EL (cell line): ENCODE measurements at regions not wholly inside any gene's neighbourhood (a gene's known extent, or its start where the extent isn't known, plus 50 kb on each side); places are given as distances from the start of the nearest gene placed in this dataset.
A peak's percentile ranks its signal among the peaks of the same experiment; 100 is the strongest.
"Not testable (repeated sequence)": the region's sequence is repeated elsewhere in the genome, so short reads cannot be mapped to it uniquely, and the experiment has no call there.

Experiments used
- DNase-seq: peaks from one replicate; pipeline ENCODE4 v3.0.0-alpha.2; 2016

DNA sequence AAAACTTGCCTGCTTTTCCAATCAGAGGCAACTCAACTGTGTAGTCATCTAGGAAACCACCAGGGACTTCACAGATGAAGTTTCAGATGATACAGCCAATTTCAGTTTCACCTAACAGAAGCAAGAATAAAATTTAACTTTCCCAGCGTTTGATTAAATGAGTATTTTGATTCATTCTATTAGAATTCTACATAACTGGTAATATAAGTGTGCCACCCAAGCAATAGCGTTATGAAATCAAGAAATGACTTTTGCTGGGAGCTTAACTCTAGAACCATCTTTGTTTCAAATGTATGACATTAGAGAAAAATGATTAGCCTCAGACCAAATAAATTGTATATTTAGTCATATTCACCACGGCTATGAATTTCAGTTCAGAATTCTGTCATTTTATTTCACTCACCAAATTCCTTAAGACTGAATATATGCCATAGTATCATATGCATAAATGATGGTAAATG is 239.3 kb downstream of the NRIP1 start:
- DNase-seq: no peak

DNA sequence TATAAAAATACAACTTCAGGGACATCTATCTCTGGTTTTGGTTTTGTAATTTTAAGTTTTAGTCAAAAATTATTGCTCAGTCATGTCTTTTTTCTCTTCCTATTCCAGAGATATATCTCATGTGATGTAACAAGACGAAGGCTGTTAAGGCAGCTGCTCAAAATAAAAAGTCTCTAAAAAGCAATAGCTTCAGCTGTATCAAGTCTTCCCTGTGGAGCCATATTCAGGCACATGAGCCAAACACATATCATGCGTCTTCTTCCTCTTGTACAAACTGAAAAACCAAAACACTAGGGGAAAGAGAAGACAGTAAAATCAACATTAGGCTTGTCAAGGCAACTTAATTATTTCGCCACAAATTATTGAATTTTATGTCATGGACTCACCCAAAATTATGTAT is 240.7 kb downstream of the NRIP1 start:
- DNase-seq: no peak

GRCh38 chr21:14817311-14817710 is 247.5 kb downstream of the NRIP1 start:
- DNase-seq: no peak

DNA sequence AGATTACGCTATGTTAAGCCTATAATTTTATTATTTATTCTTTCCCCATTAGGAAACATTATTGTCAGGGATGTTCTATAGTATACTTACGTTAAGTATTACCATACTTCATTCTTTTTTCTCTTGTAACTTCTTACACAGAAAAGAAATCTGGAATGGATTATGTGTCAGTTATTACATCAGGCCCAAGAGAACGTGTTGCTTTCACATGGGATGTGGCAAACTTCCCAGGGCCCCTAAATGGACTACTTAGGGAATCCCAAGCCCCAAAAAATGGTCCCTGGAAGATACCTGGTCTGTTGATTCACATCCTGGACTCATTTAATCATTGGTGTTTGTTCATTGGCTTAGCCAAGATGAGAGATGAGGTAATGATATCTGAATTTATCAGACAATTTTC is 249.8 kb downstream of the NRIP1 start:
- no peak for DNase-seq

DNA sequence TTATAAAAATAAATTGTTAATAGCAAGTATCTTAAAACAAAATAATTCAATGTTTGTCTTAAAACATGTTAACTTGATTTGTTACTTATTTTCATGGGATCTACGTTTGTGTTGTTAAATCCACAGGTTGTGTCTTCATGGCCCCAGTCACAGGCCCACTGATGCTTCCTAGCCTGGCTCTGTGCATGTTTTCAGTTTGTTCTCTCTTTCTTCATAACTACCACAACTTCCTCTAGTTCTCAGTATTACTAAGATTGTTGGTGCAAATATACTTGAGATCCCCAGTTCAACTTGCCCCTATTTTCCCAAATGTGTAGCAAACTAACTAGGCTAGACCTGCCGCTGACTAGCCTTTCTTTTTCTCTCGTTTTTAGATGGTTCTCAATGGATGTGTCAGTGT is 250.5 kb downstream of the NRIP1 start:
- no peak for DNase-seq

DNA sequence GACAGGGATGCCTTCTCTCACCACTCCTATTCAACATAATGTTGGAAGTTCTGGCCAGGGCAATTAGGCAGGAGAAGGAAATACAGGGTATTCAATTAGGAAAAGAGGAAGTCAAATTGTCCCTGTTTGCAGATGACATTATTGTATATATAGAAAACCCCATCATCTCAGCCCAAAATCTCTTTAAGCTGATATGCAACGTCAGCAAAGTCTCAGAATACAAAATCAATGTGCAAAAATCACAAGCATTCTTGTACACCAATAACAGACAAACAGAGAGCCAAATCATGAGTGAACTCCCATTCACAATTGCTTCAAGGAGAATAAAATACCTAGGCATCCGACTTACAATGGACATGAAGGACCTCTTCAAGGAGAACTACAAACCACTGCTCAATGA is 258.1 kb upstream of the SAMSN1 start:
- not testable (repeated sequence) for DNase-seq

DNA sequence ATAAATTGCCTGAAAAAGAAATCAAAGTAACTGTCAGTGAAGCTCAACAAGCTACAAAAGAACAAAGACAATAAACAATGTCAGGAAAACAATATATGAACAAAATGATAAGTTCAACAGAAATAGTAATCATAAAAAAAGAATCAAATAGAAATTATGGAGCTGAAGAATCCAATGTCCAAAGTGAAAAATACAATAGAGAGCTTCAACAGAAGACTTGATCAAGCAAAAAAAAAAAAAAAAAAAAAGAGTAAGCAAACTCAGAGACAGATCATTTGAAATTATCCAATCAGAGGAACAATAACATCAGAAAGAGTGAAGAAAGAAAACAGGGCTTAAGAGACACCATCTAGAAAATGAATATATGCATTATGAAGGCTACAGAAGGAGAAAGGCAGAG is 251.4 kb upstream of the SAMSN1 start:
- no peak for DNase-seq

DNA sequence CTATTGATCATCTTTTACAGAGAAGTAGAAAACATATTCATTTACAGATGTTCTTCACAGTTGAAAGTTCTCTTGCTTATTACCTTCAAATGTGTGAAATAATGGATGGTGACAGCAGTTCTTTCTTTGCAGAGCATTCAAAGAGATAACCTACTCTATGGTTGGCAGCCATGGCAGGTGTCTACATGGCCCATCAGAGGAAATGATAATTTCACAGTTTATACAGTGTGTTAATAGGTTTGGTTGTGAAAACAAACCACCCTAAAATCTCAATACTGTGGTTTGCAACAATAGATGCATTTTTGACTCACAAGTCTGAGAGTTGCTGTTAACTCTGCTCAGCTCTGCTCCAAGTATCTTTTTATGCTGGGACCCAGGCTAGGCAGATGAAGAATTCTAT is 241.2 kb upstream of the SAMSN1 start:
- no peak for DNase-seq

DNA sequence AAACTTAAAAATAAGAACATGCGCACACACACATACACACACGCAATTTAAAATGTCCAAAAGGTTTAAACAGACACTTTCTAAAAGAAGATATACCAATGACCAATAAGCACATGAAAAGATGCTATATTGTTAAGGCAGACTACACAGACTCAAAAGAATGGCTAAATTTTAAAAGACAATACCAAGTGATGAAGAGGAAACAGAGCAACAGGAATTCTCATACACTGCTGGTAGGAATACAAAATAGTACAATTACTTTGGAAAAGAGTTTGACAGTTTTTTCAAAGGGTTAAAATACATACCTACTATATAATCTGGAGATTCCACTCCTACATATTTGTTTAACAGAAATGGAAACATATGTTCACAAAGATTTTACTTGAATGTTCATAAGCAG is 239.6 kb upstream of the SAMSN1 start:
- DNase-seq: no peak

GRCh38 chr21:14773777-14774345 is 227.7 kb upstream of the SAMSN1 start:
- DNase-seq: peak; percentile 26

- DNase-seq: no peak
Measured at GRCh38 chr21:14771593-14771992, 225.5 kb upstream of the SAMSN1 start.

DNA sequence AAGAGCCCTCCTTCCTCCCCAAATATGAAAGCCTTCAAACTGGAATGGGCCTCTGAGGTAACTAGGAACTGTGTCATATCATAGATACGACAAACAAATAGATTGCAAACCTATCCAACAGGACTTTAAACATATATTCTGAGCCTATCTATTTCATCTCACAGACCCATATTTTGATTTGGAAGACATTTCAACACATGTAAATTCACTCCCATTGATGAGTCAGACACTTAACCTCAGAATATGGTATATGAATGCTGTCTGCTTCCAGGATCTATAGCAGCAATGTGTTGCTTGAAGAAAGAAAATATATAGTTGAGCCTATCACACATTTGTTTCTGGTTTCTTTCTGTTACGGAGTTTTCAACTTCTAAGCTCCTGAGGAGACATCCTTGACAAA is 221.9 kb upstream of the SAMSN1 start:
- no peak for DNase-seq

DNA sequence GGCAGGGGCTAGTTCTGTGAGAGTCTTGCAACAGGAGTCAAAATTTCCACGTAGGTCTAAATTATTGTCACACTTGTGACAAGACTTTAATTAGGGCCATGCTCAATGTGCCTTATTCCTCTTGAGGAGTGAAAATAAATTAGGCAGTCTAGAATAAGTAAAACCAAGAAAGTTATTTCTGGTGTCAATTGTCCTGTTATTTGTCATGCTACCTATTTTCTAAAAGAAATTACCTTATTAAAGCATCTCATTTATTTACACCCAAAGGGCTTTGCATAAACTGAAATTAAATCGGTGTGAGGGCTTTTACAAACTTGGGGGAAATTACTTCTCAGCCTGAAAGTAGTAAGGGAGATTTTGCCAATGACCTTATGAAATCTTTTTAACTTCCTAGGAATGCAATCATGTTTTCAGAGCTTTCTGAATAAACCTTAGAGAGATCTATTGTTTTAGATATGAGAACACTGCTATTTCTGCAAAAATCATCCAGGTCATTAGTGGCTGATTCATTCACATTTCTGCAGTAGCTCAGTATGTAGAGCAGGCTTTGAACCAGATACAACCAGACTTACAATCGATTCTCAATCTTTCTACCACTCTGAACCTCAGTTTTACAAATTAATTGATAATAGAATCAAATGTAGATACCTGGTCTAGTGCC is 221.2 kb upstream of the SAMSN1 start:
- DNase-seq: no peak

DNA sequence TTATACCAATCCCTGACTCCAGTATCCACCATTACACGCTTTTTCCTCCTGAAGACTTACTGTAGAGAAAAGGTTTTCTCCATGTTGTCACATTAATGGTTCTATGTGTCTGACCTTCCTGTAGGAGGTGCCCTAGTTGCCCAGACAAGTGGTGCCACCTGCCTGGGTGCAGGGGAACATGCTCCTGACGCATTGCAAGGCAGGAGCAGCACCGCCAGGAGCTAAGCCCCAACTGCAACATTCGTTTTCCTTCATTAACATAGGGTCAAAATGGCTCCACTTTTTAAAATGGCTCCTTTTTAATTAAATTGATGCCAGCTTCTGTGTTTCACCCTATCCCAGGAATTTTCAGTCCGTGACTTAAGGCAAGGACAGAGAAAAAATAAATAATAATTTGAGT is 220.1 kb upstream of the SAMSN1 start:
- DNase-seq: no peak

DNA sequence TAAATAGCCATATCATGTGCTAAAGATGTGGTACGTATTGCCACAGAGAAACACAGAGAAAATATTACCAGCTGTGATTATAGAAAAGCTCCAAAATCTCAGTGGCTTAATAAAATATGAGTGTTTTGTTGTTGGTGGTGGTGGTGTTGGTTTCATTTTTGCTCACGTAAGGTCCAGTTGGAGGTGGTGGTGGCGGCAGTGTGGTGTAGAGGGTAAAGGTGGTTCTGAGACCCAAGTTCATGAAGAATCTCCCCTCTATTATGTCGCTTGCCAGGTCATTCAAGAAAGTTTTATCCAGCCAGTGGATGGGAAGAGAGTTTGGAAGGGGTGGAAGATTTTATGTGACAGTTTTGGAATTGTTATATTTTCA is 217.6 kb upstream of the SAMSN1 start:
- DNase-seq: no peak

DNA sequence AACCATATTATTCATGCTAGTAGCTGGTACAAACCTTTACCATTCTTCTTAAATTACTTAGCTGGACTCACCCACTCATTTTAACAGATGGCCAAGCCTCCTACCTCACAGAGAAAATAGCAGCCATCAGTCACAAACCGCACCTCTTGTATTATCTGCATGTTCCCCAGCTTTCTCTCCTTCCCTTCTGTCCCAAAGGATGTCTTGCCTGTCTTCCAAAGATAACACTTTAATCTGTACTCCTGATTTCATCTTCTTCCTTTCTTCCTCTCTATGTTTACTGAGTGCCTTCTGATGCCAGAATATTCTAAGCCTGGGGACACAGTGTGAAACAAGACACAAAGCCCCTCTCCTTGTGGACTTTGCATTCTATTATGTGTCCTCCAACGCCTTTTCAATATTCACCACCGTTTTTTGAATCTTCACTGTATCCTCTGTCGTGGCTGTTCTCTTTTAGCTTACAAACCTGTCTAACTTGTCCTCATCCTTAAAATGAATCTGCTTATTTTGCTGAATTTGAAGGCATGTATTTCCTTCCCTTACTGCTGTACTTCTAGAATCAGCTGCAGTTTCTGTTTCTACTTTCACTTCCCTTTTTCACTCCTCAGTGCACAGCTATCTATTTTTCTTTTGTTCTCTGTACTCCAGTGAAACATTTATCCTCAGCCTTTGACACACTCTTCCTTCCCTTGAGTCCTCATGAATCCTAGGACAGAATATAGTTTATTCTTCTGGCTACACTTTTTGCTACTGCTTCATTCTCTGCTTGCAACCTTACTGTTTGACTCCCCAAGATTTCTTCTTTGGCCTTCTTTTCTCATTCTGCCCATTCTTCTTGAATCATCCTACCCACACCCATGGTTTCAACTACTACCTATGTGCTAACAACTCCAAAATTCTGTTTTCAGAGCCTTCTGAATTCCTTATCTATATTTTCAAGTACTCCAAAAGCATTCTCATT is 216.9 kb upstream of the SAMSN1 start:
- DNase-seq: no peak

GRCh38 chr21:14762327-14762726 is 216.2 kb upstream of the SAMSN1 start:
- DNase-seq: no peak

- no peak for DNase-seq
Measured at GRCh38 chr21:14759285-14759684, 213.2 kb upstream of the SAMSN1 start.

GRCh38 chr21:14758849-14759248 is 212.7 kb upstream of the SAMSN1 start:
- no peak for DNase-seq

- DNase-seq: peak; percentile 44
Measured at GRCh38 chr21:14757533-14758327, 211.6 kb upstream of the SAMSN1 start.

DNA sequence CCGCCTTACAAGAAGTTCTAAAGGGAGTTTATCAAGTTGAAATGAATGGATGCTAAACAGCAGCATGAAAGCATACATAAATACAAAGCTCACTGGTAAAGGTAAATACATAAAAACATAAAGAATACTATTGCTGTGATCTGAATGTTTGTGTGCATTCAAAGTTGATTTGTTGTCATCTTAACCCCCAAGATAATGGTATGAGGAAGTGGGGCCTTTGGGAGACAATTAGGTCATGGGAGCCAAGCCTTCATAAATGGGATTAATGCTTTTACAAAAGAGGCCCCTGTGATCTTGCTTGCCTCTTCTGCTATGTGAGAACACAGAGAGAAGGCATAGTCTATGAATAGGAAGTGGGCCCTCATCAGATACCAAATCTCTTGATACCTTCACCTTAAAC is 209.0 kb upstream of the SAMSN1 start:
- DNase-seq: no peak

DNA sequence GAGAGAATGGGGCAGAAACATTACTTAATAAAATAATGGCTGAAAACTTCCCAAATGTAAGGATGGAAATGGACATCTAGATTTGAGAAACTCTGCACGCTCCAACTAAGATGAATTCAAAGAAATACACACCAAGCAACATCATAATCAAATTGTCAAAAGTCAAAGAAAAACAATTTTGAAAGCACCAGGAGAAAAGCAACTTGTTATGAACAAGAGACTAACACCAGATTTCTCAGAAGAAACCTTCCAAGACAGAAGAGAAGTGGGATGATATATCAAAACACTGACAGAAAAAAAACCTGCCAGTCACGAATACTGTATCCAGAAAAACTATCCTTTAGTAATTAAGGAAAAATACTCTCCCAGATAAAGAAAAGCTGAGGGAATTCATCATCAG is 208.6 kb upstream of the SAMSN1 start:
- no peak for DNase-seq

GRCh38 chr21:14754259-14754604 is 208.1 kb upstream of the SAMSN1 start:
- no peak for DNase-seq
